GM21576 (cell line): ENCODE measurements at regions not wholly inside any gene's neighbourhood (a gene's known extent, or its start where the extent isn't known, plus 50 kb on each side); places are given as distances from the start of the nearest gene placed in this dataset.
"Not testable (repeated sequence)": the region's sequence is repeated elsewhere in the genome, so short reads cannot be mapped to it uniquely, and the experiment has no call there.

Experiments used
- ATAC-seq: cut with Tn5 transposase; IDR thresholded peaks from one replicate; pipeline ENCODE4 v1.9.1; 2021; ENCODE audit warnings: mild to moderate bottlenecking, moderate library complexity; ENCODE audit not compliant: unreplicated experiment

- no peak for ATAC-seq
These were observed 143.2 kb upstream of the ZNF536 start for GRCh38 chr19:30228835-30229524.

DNA sequence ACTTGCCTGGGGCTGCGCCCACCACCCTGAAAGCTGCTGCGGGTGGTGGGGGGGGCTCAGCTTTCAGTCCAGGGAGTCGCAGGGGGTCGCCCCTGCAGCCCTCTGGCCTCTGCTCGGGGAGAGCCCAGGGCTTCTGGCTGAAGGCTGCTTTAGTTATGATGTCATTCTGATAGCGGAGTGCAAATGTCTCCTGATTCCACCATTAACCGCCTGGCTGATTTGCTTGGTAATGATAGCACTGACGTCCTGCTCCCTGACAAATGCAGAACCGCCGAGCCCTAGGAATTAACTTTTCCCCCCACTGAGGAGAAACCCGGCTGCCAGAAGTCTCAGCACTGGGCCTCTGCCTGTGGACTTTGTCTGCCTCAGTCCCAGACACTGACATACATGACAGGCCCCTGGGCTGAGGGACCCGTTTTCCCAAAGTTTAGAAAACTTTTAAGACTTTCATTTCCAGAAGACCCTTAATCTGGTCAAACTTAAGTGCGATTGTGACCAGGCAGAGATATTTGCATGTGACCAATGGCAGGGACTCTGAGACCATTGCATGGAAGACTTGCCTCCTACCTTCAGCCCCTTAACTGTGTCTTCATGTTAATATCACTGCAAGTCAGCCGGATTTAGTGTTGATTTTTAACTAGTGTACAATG lies 142.5 kb upstream of the ZNF536 start:
- ATAC-seq = no peak

GRCh38 chr19:30231408-30232318 lies 140.5 kb upstream of the ZNF536 start:
- ATAC-seq = no peak

DNA sequence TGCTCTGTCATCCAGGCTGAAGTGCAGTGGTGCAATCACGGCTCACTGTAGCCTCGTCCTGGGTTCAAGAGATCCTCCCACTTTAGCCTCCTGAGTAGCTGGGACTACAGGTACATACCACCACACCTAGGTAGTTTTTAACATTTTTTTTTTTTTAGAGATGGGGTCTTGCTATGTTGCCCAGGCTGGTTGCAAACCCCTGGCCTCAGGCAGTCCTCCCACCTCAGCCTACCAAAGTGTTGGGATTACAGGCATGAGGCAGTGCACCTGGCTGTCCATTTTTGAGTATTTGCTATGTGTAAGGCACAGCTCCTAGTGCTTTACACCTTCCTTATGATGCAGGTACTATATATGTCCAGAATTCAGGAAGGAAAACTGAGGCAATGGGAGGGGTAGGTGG lies 138.8 kb upstream of the ZNF536 start:
- ATAC-seq = no peak

GRCh38 chr19:30235946-30236345 lies 136.2 kb upstream of the ZNF536 start:
- no peak for ATAC-seq

DNA sequence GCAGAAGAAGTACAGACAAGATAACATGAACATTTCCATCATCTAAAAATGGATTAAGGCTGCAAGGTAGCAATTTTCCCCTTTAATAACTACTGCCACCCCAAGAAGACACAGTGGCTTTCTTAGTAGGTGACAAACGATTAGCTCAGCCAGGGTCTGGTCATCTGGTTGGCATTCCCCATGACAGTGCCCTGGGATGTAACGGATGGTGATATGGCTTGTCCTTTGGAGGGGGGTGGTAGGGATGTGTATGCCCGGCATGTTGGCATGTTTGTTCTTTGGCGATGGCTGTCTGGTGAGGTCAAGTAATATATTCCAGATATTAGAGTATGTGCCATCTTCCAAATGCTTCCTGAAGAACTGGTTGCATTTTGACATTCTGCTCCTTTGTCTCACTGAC lies 135.6 kb upstream of the ZNF536 start:
- ATAC-seq = no peak

DNA sequence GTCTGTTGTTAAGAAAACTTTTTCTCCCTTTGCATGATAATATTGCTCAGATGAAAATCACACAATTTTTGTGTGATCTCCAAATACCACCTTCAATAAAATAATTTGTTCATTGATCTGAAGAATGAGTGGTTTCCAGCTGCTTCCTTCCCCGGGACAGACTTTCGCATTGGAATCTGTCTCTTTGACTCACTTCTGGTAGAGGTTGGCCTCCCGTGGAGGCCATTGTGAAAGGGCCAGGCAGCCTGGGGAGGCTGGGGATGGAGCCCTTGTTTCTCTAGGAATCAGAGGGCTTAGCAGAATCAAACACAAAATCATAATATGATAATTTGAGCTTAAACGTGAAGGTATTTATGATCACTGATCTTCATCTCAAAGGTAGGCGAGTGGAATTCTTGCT lies 135.0 kb upstream of the ZNF536 start:
- ATAC-seq = no peak

DNA sequence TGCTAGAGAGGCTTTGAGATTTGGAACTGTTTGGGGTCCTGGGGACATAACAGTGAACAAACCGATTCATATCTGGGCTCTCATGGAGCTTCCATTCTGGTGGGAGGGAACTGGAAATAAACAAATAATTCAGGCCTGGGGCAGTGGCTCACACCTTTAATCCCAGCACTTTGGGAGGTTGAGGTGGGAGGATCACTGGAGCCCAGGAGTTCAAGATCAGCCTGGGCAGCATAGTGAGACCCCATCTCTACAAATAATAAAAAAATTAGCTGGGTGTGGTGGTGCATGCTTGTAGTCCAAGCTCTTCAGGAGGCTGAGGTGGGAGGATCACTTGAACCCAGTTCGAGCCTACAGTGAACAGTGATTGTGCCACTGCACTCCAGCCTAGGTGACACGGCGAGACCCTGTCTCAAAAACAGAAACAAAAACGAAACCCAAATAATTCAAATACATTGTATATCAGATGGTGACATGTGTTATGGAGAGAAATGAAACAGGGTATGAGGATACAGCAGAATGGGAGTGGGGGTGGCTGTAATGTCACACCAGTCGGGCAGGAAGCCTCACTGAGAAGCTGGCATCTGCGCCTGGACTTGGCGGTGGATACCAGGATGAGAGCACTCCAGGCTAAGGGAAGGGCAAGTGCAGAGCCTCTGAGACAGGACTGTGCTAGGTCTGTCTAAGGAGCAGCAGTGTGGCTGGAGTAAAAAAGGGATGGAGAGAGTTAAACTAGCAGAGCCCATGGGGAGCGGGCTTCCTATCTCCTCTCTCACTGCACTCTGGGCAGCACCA lies 131.1 kb upstream of the ZNF536 start:
- no peak for ATAC-seq

- no peak for ATAC-seq
These were observed 127.7 kb upstream of the ZNF536 start for GRCh38 chr19:30244533-30244932.

DNA sequence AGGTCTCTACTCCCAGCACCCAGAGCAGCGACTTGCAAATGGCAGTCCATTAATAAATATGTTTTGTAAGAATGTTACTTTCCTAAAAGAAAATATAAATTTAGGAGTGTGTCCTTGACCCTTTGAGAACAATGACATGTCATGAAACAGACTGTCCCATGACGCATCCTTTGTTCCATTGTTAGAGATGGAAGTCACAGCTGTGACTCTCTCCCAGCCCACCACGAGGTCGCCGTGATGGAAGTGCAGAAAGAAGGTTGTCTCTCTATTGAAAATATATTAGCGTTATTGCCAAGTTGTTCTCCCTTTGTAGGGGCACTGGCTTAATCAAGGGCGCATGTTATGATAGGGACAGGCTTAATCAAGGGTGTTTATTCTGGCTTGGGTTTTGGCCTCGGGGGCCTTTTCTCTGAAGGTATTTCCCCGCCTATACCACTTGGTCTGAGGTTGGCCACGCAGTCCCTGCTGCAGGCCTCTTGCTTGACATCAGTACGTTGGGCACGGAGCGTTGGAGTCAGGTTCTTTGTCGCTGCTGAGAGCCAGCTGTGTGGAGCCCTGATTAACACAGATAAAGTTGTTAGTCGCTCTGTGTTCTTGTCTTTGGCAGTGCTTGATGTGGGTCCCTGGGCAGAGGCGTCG lies 126.7 kb upstream of the ZNF536 start:
- no peak for ATAC-seq

GRCh38 chr19:30249911-30250310 lies 122.3 kb upstream of the ZNF536 start:
- no peak for ATAC-seq

GRCh38 chr19:30252214-30252613 lies 120.0 kb upstream of the ZNF536 start:
- no peak for ATAC-seq

DNA sequence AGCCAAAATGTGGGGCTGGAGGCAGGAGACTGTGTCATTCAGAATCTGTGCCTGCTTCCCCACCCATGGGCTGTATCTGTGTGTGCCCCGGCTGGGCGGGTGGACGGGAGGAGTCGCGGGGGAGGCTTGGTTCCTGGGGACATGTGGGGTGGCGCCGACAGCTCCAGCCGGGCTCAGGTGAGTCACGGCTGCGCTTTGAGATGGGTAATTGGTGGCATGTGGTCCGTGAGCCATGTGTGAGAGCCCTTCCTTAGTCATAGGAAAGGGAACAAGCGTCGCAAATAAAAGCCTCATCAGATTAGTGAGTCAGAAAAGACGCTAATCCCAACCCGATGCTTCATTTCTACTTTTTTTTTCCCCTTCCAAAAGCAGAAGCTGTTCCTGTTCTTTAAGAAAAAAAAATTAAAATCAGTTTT lies 118.6 kb upstream of the ZNF536 start:
- ATAC-seq = no peak

GRCh38 chr19:30254158-30254557 lies 118.0 kb upstream of the ZNF536 start:
- ATAC-seq = no peak

GRCh38 chr19:30254789-30255188 lies 117.4 kb upstream of the ZNF536 start:
- ATAC-seq = no peak

GRCh38 chr19:30255791-30256495 lies 116.2 kb upstream of the ZNF536 start:
- no peak for ATAC-seq

DNA sequence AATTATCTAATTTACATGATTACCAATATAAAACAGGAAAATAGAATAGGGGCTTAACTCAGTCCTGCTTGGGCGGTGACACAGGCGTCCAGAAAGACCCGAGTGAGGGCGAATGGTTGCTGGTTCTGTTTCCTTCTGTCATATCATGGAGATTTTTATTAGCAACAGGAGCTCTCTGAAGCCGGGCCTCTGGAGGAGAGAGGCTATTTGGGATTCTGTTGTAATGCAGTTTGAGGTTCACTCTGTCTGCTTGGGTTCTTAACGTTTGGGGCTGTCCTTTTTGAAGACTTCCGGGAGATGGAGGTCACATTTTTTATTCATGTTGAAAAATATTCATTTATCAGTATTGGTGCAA lies 115.7 kb upstream of the ZNF536 start:
- no peak for ATAC-seq

GRCh38 chr19:30263830-30264381 lies 108.3 kb upstream of the ZNF536 start:
- ATAC-seq = no peak

DNA sequence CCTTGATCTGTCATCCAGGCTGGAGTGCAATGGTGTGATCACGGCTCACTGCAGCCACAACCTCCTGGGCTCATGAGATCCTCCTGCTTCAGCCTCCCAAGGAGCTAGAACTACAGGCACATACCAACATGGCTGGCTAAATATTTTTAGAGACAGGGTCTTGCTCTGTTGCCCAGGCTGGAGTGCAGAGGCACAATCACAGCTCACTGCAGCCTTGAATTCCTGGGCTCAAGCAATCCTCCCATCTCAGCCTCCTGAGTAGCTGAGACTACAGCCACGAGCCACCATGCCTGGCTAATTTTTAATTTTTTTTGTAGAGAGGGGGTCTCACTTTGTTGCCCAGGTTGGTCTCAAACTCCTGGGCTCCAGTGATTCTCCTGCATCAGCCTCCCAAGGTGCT lies 106.3 kb upstream of the ZNF536 start:
- not testable (repeated sequence) for ATAC-seq

GRCh38 chr19:30266687-30267086 lies 105.5 kb upstream of the ZNF536 start:
- no peak for ATAC-seq
